ENCODE measurements at regions not wholly inside any gene's neighbourhood (a gene's known extent, or its start where the extent isn't known, plus 50 kb on each side); places are given as distances from the start of the nearest gene placed in this dataset.

- FAIRE-seq (no peak), DNase-seq (ENCODE audit: low read depth in 1 of 2, low spot score in 1 of 2) (no peak), ATAC-seq (no peak)
- H3K4me2 ChIP-seq = no peak overlapping the region
- H3K4me1 ChIP-seq = no peaks in the 10 kb centered on the region
- no peak overlapping the region for H3K27ac ChIP-seq
- CTCF ChIA-PET = interaction anchor here (1.0 to 1.2 kb wide), 3 partner anchors 8 to 30 kb away, joined by 3 to 4 read pairs (median 3); no protein-coding TSS in a partner anchor
- no peak overlapping the region for H3K4me3 ChIP-seq
- WGBS (ENCODE audit: missing lambda C conversion rate) = 83% methylated on average over 1 of the region's 1 CpG
- H3K9me3 ChIP-seq = no peaks in the 10 kb centered on the region
- POLR2A ChIA-PET = no interaction called here
- TF ChIP-seq FOSB (CRISPR knock-in tag; IDR thresholded peaks at IDR 0.05) (no peak), HEYL (CRISPR knock-in tag; IDR thresholded peaks at IDR 0.05) (no peak), HOXA7 (CRISPR knock-in tag; IDR thresholded peaks at IDR 0.05) (no peak), BHLHE40 (IDR thresholded peaks at IDR 0.05; ENCODE audit: low read depth, low read length) (no peak), CHD2 (IDR thresholded peaks at IDR 0.05; ENCODE audit: low read length, partially characterized antibody) (no peak), NPAS2 (CRISPR knock-in tag; IDR thresholded peaks at IDR 0.05; ENCODE audit: borderline replicate concordance) (no peak), ESRRA (IDR thresholded peaks at IDR 0.05; ENCODE audit: borderline replicate concordance, low read length) (no peak), EHF (CRISPR knock-in tag; IDR thresholded peaks at IDR 0.05) (no peak), SREBF2 (IDR thresholded peaks at IDR 0.05) (no peak), TFCP2L1 (CRISPR knock-in tag; IDR thresholded peaks at IDR 0.05) (no peak)
Measured at GRCh38 chr11:115653076-115653475, 148.9 kb upstream of the CADM1 start.

GRCh38 chr11:115652496-115652895 lies 148.3 kb upstream of the CADM1 start:
- H3K4me2 ChIP-seq = no peak overlapping the region
- ATAC-seq = no peak
- ChIA-PET CTCF (interaction anchor here (0.6 to 1.2 kb wide), 2 partner anchors 12 to 119 kb away, joined by 3 read pairs; no protein-coding TSS in a partner anchor), POLR2A (no interaction called here)
- no peak for DNase-seq (ENCODE audit: low read depth in 1 of 2, low spot score in 1 of 2)
- no peak for FAIRE-seq
- no peaks in the 10 kb centered on the region for H3K4me1 ChIP-seq
- no peak overlapping the region for H3K27ac ChIP-seq
- H3K9me3 ChIP-seq = no peaks in the 10 kb centered on the region
- H3K4me3 ChIP-seq = no peak overlapping the region
- TF ChIP-seq MAX (IDR thresholded peaks at IDR 0.05) (no peak), CEBPB (IDR thresholded peaks at IDR 0.05) (no peak), HOXB13 (CRISPR knock-in tag; IDR thresholded peaks at IDR 0.05; ENCODE audit: low read depth) (no peak), HES2 (IDR thresholded peaks at IDR 0.05) (no peak)
- WGBS (ENCODE audit: missing lambda C conversion rate) = 50% methylated on average over 7 of the region's 8 CpGs

GRCh38 chr11:115652094-115652493 lies 147.9 kb upstream of the CADM1 start:
- no peak for TF ChIP-seq GATA3 (IDR thresholded peaks at IDR 0.05; ENCODE audit: borderline replicate concordance)
- Histone ChIP-seq H3K4me1 (no peaks in the 10 kb centered on the region), H3K9me3 (no peaks in the 10 kb centered on the region), H3K4me2 (no peak overlapping the region), H3K4me3 (no peak overlapping the region), H3K27ac (no peak overlapping the region)
- POLR2A ChIA-PET = no interaction called here
- ATAC-seq (no peak), FAIRE-seq (no peak), DNase-seq (ENCODE audit: low read depth in 1 of 2, low spot score in 1 of 2) (no peak)
- CTCF ChIA-PET = interaction anchor here (0.6 to 1.2 kb wide), 2 partner anchors 11 to 119 kb away, joined by 3 read pairs; no protein-coding TSS in a partner anchor
- 36% methylated on average over 1 of the region's 1 CpG for WGBS (ENCODE audit: missing lambda C conversion rate)

- Histone ChIP-seq H3K4me3 (no peak overlapping the region), H3K9me3 (no peaks in the 10 kb centered on the region), H3K4me1 (no peaks in the 10 kb centered on the region), H3K4me2 (no peak overlapping the region), H3K27ac (no peak overlapping the region)
- DNase-seq (ENCODE audit: low read depth in 1 of 2, low spot score in 1 of 2) = no peak
- 47% methylated on average over 5 of the region's 5 CpGs for WGBS (ENCODE audit: missing lambda C conversion rate)
- ChIA-PET CTCF (interaction anchor here (1.0 to 1.3 kb wide), 2 partner anchors 11 to 30 kb away, joined by 4 read pairs; no protein-coding TSS in a partner anchor), POLR2A (no interaction called here)
- FAIRE-seq = no peak
- TF ChIP-seq ZC3H11A (IDR thresholded peaks at IDR 0.05) (no peak), HDAC2 (IDR thresholded peaks at IDR 0.05) (no peak), EHMT2 (IDR thresholded peaks at IDR 0.05; ENCODE audit: low read depth) (no peak), HES2 (IDR thresholded peaks at IDR 0.05) (no peak), ZSCAN20 (CRISPR knock-in tag; IDR thresholded peaks at IDR 0.05) (no peak), HEYL (CRISPR knock-in tag; IDR thresholded peaks at IDR 0.05) (no peak), MAX (IDR thresholded peaks at IDR 0.05) (no peak), HMGXB4 (CRISPR knock-in tag; IDR thresholded peaks at IDR 0.05; ENCODE audit: borderline replicate concordance) (no peak), CBX8 (IDR thresholded peaks at IDR 0.05) (no peak)
- no peak for ATAC-seq
Measured at GRCh38 chr11:115649461-115649860, 145.2 kb upstream of the CADM1 start.
